ENCODE measurements at regions not wholly inside any gene's neighbourhood (a gene's known extent, or its start where the extent isn't known, plus 50 kb on each side); places are given as distances from the start of the nearest gene placed in this dataset.

DNA sequence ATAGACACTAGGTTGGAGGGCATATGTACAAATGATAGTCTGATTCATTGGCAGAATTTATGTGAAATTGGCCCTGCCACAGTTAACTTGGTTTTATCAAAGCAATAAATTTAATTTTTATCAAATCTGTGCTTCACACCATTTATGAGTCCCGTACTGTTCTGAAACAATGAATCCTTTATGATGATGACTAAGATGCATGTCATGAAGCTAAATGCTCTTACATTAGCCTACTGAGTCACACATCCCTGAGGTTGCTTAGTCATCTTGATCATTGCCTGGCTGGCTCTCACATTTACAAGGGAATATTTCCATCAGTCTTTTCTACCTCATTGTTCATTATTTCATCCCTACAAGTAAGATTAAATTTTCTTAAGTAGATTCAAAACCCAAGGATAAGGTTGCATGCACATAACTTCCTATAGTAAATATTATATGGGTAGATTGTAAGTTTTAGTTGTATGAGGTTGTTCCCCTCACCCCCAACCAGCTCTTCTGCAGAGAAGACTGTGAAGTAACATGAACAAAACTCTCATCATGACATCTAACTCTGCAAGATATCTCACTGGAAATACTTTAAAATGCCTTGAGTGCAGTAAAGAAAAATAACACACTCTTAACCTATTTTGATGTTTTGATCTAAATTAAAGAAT lies 170.7 kb downstream of the CYB561 start:
- no peaks in the 10 kb centered on the region for H3K27me3 ChIP-seq (ENCODE audit: insufficient read depth, low read length, poor library complexity, severe bottlenecking)
- H3K9ac ChIP-seq (ENCODE audit: low read depth, low read length, poor library complexity, severe bottlenecking) = no peak overlapping the region
- H2AFZ ChIP-seq (ENCODE audit: low read length) = no peak overlapping the region
- H3K36me3 ChIP-seq (ENCODE audit: insufficient read depth, low read length) = no peaks in the 10 kb centered on the region
- no peak overlapping the region for H3K4me3 ChIP-seq (ENCODE audit: low read length, poor library complexity, severe bottlenecking)
- H4K20me1 ChIP-seq (ENCODE audit: insufficient read depth, low read length, poor library complexity, severe bottlenecking) = no peaks in the 10 kb centered on the region
- peaks cover 2% of the 10 kb centered on the region for H3K4me1 ChIP-seq (ENCODE audit: insufficient read depth, low read length, poor library complexity, severe bottlenecking)
- H3K9me2 ChIP-seq (replicated peaks; ENCODE audit: low read depth, low read length) = no peaks in the 10 kb centered on the region
- no peak overlapping the region for H3K4me2 ChIP-seq (ENCODE audit: low read depth, low read length, poor library complexity, severe bottlenecking)
- H3F3A ChIP-seq (ENCODE audit: low read depth) = no peaks in the 10 kb centered on the region
- TF ChIP-seq EZH2phosphoT487 (IDR thresholded peaks at IDR 0.05; ENCODE audit: borderline replicate concordance) = no peak
- TF ChIP-seq, protein P1, sequence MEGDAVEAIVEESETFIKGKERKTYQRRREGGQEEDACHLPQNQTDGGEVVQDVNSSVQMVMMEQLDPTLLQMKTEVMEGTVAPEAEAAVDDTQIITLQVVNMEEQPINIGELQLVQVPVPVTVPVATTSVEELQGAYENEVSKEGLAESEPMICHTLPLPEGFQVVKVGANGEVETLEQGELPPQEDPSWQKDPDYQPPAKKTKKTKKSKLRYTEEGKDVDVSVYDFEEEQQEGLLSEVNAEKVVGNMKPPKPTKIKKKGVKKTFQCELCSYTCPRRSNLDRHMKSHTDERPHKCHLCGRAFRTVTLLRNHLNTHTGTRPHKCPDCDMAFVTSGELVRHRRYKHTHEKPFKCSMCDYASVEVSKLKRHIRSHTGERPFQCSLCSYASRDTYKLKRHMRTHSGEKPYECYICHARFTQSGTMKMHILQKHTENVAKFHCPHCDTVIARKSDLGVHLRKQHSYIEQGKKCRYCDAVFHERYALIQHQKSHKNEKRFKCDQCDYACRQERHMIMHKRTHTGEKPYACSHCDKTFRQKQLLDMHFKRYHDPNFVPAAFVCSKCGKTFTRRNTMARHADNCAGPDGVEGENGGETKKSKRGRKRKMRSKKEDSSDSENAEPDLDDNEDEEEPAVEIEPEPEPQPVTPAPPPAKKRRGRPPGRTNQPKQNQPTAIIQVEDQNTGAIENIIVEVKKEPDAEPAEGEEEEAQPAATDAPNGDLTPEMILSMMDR (conservative IDR thresholded peaks at IDR 0.05; ENCODE audit: low read length) = no peak
- H3K79me2 ChIP-seq (ENCODE audit: insufficient read depth, low read length) = no peaks in the 10 kb centered on the region
- no peaks in the 10 kb centered on the region for H3K9me3 ChIP-seq (ENCODE audit: insufficient read depth, low read depth, low read length)

DNA sequence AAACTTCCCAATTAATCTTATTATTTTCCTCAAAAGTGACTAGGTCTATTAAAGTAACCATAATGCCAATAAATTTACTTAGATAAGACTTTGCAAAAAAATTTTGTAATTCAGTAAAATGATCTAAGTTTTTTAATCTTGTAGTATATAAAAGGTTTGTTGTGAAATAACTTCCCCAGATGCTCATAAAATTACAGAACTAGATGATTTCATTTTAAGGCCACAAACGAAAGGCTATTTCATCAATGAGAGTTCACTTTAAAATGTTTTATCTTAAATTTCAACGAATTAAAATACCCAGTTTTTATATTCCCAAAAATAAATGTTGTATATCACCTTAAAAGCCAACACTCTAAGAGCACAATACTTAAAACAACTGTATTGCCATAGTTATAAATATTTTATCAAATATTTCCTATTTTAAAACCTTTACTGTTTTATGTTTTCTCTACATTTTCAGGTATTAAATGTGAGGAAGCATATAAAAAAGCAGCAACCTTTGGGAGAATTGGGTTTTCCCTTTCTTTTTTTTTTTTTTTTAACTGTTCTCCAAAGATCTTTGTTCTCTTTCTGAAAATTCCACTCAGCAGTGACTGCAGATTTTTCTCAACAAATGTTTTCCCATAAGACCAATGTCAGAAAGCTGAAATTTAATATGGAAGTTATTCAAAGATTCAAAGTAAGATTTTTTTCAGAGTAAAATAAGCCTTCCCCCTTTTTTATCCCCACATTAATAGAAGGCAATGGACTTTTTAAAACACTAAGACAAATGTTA lies 169.9 kb downstream of the CYB561 start:
- Histone ChIP-seq H3K9me3 (ENCODE audit: insufficient read depth, low read depth, low read length) (no peaks in the 10 kb centered on the region), H3K79me2 (ENCODE audit: insufficient read depth, low read length) (no peaks in the 10 kb centered on the region), H3K4me2 (ENCODE audit: low read depth, low read length, poor library complexity, severe bottlenecking) (no peak overlapping the region), H3K4me1 (ENCODE audit: insufficient read depth, low read length, poor library complexity, severe bottlenecking) (peaks cover 2% of the 10 kb centered on the region), H2AFZ (ENCODE audit: low read length) (no peak overlapping the region), H3K9me2 (replicated peaks; ENCODE audit: low read depth, low read length) (no peaks in the 10 kb centered on the region), H3K36me3 (ENCODE audit: insufficient read depth, low read length) (no peaks in the 10 kb centered on the region), H4K20me1 (ENCODE audit: insufficient read depth, low read length, poor library complexity, severe bottlenecking) (no peaks in the 10 kb centered on the region), H3K4me3 (ENCODE audit: low read length, poor library complexity, severe bottlenecking) (no peak overlapping the region), H3F3A (ENCODE audit: low read depth) (no peaks in the 10 kb centered on the region), H3K27me3 (ENCODE audit: insufficient read depth, low read length, poor library complexity, severe bottlenecking) (no peaks in the 10 kb centered on the region), H3K9ac (ENCODE audit: low read depth, low read length, poor library complexity, severe bottlenecking) (no peak overlapping the region)
- no peak for TF ChIP-seq EZH2phosphoT487 (IDR thresholded peaks at IDR 0.05; ENCODE audit: borderline replicate concordance)
- TF ChIP-seq, protein P1 (conservative IDR thresholded peaks at IDR 0.05; ENCODE audit: low read length) = no peak

DNA sequence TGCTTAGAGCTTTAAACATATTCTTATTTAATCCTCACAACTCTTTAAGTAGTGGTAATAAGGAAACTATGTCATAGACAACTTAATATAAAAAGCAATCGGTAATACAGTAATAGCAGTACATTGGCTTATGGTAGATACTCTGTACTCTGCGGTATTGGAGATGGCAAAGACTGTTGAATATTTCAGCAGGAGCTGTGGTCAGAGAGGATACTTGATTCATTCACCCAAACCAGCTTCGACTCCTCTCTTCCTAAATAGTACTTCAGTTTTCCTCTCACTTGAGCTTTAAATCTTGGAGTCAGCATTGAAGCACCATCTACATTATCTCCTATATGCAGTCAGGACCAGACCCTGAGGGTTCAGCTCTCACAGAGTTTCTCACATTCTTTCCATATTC lies 169.3 kb downstream of the CYB561 start:
- H3K36me3 ChIP-seq (ENCODE audit: insufficient read depth, low read length) = no peaks in the 10 kb centered on the region
- no peaks in the 10 kb centered on the region for H3F3A ChIP-seq (ENCODE audit: low read depth)
- peaks cover 2% of the 10 kb centered on the region for H3K4me1 ChIP-seq (ENCODE audit: insufficient read depth, low read length, poor library complexity, severe bottlenecking)
- no peak overlapping the region for H3K4me3 ChIP-seq (ENCODE audit: low read length, poor library complexity, severe bottlenecking)
- H2AFZ ChIP-seq (ENCODE audit: low read length) = no peak overlapping the region
- H3K27me3 ChIP-seq (ENCODE audit: insufficient read depth, low read length, poor library complexity, severe bottlenecking) = no peaks in the 10 kb centered on the region
- no peak overlapping the region for H3K9ac ChIP-seq (ENCODE audit: low read depth, low read length, poor library complexity, severe bottlenecking)
- H3K9me2 ChIP-seq (replicated peaks; ENCODE audit: low read depth, low read length) = no peaks in the 10 kb centered on the region
- H3K79me2 ChIP-seq (ENCODE audit: insufficient read depth, low read length) = no peaks in the 10 kb centered on the region
- TF ChIP-seq, protein P1 (conservative IDR thresholded peaks at IDR 0.05; ENCODE audit: low read length) = no peak
- no peak for TF ChIP-seq EZH2phosphoT487 (IDR thresholded peaks at IDR 0.05; ENCODE audit: borderline replicate concordance)
- H3K4me2 ChIP-seq (ENCODE audit: low read depth, low read length, poor library complexity, severe bottlenecking) = no peak overlapping the region
- no peaks in the 10 kb centered on the region for H3K9me3 ChIP-seq (ENCODE audit: insufficient read depth, low read depth, low read length)
- H4K20me1 ChIP-seq (ENCODE audit: insufficient read depth, low read length, poor library complexity, severe bottlenecking) = no peaks in the 10 kb centered on the region
